ENCODE measurements at regions not wholly inside any gene's neighbourhood (a gene's known extent, or its start where the extent isn't known, plus 50 kb on each side); places are given as distances from the start of the nearest gene placed in this dataset.

GRCh38 chr6:2426561-2427340 lies 181.3 kb upstream of the GMDS start:
- TF ChIP-seq CTCF (IDR thresholded peaks at IDR 0.05) (no peak), POLR2AphosphoS5 (IDR thresholded peaks at IDR 0.05; ENCODE audit: low read depth, low read length) (no peak), REST (IDR thresholded peaks at IDR 0.05; ENCODE audit: insufficient read depth in 1 of 2, low read depth in 2 of 2, low read length in 1 of 2) (no peak), TCF7L2 (IDR thresholded peaks at IDR 0.05; ENCODE audit: low read depth, low read length) (no peak)

Data from Panc1 (cell line).